ENCODE measurements at regions not wholly inside any gene's neighbourhood (a gene's known extent, or its start where the extent isn't known, plus 50 kb on each side); places are given as distances from the start of the nearest gene placed in this dataset.

DNA sequence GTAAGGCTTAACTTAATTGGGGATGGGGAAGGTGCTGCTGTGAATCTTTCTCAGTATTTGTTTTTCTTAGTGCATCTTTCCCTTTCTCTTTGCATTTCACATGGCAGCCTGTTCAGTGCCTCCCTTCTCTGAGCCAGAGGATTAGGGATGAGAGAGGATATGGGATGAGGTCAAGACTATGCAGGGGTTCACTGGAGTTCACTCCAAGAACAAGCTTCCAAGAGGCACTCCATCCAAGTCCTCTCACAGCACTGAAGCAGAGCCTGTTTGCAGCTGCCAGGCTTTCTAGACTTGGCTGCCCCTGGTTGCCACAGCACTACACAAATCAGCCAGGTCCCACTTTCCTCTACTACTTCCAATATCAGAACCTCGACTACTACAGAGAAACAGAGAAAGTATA is 80.3 kb upstream of the GYPC start:
- no peak for TF ChIP-seq CTCF (IDR thresholded peaks at IDR 0.05 in 4 of 5, conservative IDR thresholded peaks at IDR 0.05 in 1 of 5)
- TF ChIP-seq POLR2A (IDR thresholded peaks at IDR 0.05) = no peak

Data from gastrocnemius medialis (tissue), 4 donors.